ENCODE measurements at regions not wholly inside any gene's neighbourhood (a gene's known extent, or its start where the extent isn't known, plus 50 kb on each side); places are given as distances from the start of the nearest gene placed in this dataset.

GRCh38 chr12:42024495-42024830, 120.2 kb downstream of the GXYLT1 start:
- TF ChIP-seq CTCF (conservative IDR thresholded peaks at IDR 0.05; ENCODE audit: low read depth, low read length) (0 out of 2 replicates have a peak, but pooled peaks have one; percentile 11), EZH2 (IDR thresholded peaks at IDR 0.05; ENCODE audit: low read length, unreplicated experiment) (no peak)

Data from PC-3 (cell line).